ENCODE measurements at regions not wholly inside any gene's neighbourhood (a gene's known extent, or its start where the extent isn't known, plus 50 kb on each side); places are given as distances from the start of the nearest gene placed in this dataset.

GRCh38 chr10:33743429-33743857, 409.0 kb upstream of the NRP1 start:
- TF ChIP-seq TAF1 (IDR thresholded peaks at IDR 0.05; ENCODE audit: borderline replicate concordance, low read depth, low read length) (no peak), POLR2AphosphoS5 (IDR thresholded peaks at IDR 0.05; ENCODE audit: low read depth, low read length) (no peak), POLR2A (IDR thresholded peaks at IDR 0.05; ENCODE audit: low read depth, low read length) (no peak)
